ENCODE measurements at regions not wholly inside any gene's neighbourhood (a gene's known extent, or its start where the extent isn't known, plus 50 kb on each side); places are given as distances from the start of the nearest gene placed in this dataset.

DNA sequence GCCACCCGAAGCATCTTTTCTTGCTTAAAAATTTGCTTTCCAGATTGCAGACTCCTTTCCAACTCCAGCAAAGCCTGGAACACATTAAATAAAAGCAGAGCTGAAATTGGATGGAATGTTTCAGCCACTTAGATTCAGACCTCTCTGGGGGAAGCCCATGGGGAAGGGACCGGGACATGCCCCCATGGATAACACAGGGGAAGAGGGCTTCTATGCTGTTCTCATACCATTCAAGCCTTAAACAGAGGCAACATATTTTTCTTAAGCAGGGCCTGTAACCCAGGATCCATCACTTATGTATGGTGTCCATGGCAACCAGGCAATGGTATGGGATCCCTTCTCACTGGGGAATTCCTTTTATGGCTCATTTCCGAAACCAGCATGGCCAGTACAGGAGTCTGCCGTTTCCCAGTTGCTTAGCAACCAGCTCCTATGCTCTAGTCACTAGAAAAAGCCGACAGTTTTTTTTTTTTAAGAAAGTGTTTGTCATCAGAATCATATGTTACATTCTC is 62.0 kb upstream of the MARCHF10 start:
- TF ChIP-seq, protein P1, sequence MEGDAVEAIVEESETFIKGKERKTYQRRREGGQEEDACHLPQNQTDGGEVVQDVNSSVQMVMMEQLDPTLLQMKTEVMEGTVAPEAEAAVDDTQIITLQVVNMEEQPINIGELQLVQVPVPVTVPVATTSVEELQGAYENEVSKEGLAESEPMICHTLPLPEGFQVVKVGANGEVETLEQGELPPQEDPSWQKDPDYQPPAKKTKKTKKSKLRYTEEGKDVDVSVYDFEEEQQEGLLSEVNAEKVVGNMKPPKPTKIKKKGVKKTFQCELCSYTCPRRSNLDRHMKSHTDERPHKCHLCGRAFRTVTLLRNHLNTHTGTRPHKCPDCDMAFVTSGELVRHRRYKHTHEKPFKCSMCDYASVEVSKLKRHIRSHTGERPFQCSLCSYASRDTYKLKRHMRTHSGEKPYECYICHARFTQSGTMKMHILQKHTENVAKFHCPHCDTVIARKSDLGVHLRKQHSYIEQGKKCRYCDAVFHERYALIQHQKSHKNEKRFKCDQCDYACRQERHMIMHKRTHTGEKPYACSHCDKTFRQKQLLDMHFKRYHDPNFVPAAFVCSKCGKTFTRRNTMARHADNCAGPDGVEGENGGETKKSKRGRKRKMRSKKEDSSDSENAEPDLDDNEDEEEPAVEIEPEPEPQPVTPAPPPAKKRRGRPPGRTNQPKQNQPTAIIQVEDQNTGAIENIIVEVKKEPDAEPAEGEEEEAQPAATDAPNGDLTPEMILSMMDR (IDR thresholded peaks at IDR 0.05), result no peak
- TF ChIP-seq EZH2 (IDR thresholded peaks at IDR 0.05; ENCODE audit: borderline replicate concordance, insufficient read depth, low read depth, low read length, poor library complexity, severe bottlenecking), result no peak
